ENCODE measurements at regions not wholly inside any gene's neighbourhood (a gene's known extent, or its start where the extent isn't known, plus 50 kb on each side); places are given as distances from the start of the nearest gene placed in this dataset.

DNA sequence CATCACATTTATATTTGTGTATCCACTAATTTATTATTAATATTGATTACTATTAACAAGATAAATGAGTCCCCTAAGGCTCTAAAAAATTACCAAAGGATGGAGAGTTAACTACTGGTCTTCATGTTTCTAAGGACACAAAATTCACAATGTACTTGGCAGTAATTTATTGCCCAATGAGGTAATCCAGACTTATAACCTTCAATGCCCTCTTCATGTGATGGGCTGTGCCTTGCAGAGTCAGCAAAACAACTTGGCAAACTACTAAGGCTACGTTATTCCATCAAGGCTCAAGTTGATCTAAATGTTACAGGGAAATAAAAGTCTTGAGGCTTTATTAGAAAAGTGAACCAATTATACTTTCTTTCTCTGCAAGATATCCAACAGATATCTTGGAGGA is 804.9 kb upstream of the NXPH2 start:
- TF ChIP-seq POLR2AphosphoS5 (IDR thresholded peaks at IDR 0.05; ENCODE audit: low read depth, low read length), result no peak
- TF ChIP-seq SPI1 (IDR thresholded peaks at IDR 0.05; ENCODE audit: low read depth, low read length), result no peak
- TF ChIP-seq POLR2A (IDR thresholded peaks at IDR 0.05; ENCODE audit: low read depth, low read length), result no peak

All from GM12891 (cell line).